NCI-H2081 treated with DMSO at 0.1 percent for 48 hours (cell line): ENCODE measurements at regions not wholly inside any gene's neighbourhood (a gene's known extent, or its start where the extent isn't known, plus 50 kb on each side); places are given as distances from the start of the nearest gene placed in this dataset.

Source experiments
- DNase-seq: peaks from one replicate; lab custom pipeline; 2025; lab: John Stamatoyannopoulos, UW

- DNase-seq: peak; percentile 24
These were observed 852.0 kb upstream of the PHF14 start for GRCh38 chr7:10121631-10122030.

- DNase-seq: no peak
These were observed 851.0 kb upstream of the PHF14 start for GRCh38 chr7:10122551-10123100.

- no peak for DNase-seq
These were observed 844.9 kb upstream of the PHF14 start for GRCh38 chr7:10128748-10129147.

- no peak for DNase-seq
These were observed 835.4 kb upstream of the PHF14 start for GRCh38 chr7:10138087-10138854.

GRCh38 chr7:10146271-10146670 lies 827.4 kb upstream of the PHF14 start:
- no peak for DNase-seq

- DNase-seq: no peak
These were observed 816.7 kb upstream of the PHF14 start for GRCh38 chr7:10156972-10157371.

GRCh38 chr7:10181996-10182395 lies 791.7 kb upstream of the PHF14 start:
- no peak for DNase-seq

GRCh38 chr7:10192074-10192473 lies 781.6 kb upstream of the PHF14 start:
- no peak for DNase-seq

GRCh38 chr7:10205696-10206095 lies 768.0 kb upstream of the PHF14 start:
- DNase-seq: no peak

GRCh38 chr7:10210000-10210399 lies 763.7 kb upstream of the PHF14 start:
- DNase-seq: no peak

- DNase-seq: no peak
These were observed 762.7 kb upstream of the PHF14 start for GRCh38 chr7:10211016-10211415.

- DNase-seq: no peak
These were observed 761.8 kb upstream of the PHF14 start for GRCh38 chr7:10211861-10212260.

- DNase-seq: no peak
These were observed 761.0 kb upstream of the PHF14 start for GRCh38 chr7:10212649-10213048.

GRCh38 chr7:10216462-10216861 lies 757.2 kb upstream of the PHF14 start:
- no peak for DNase-seq

GRCh38 chr7:10221084-10221483 lies 752.6 kb upstream of the PHF14 start:
- no peak for DNase-seq

- no peak for DNase-seq
These were observed 750.7 kb upstream of the PHF14 start for GRCh38 chr7:10222976-10223375.

GRCh38 chr7:10225275-10225674 lies 748.4 kb upstream of the PHF14 start:
- no peak for DNase-seq

GRCh38 chr7:10237306-10237705 lies 736.4 kb upstream of the PHF14 start:
- DNase-seq: no peak

GRCh38 chr7:10238641-10239040 lies 735.0 kb upstream of the PHF14 start:
- DNase-seq: no peak

GRCh38 chr7:10239695-10240345 lies 733.9 kb upstream of the PHF14 start:
- DNase-seq: peak; percentile 79

- no peak for DNase-seq
These were observed 728.3 kb upstream of the PHF14 start for GRCh38 chr7:10245406-10245805.

- DNase-seq: no peak
These were observed 716.2 kb upstream of the PHF14 start for GRCh38 chr7:10257438-10257837.

GRCh38 chr7:10266976-10267375 lies 706.7 kb upstream of the PHF14 start:
- DNase-seq: no peak
